Liver (tissue), 8 donors: ENCODE measurements at regions not wholly inside any gene's neighbourhood (a gene's known extent, or its start where the extent isn't known, plus 50 kb on each side); places are given as distances from the start of the nearest gene placed in this dataset.

Source experiments
- DNase-seq: peaks from one replicate; pipeline ENCODE4 v3.0.0-alpha.2; 2017; ENCODE audit warnings: low spot score
- H3K27ac ChIP-seq, 2 donors: one replicate each; pipeline ENCODE4 v1.7.0; 2013; ENCODE audit warnings: inconsistent platforms in 2 of 2, low read length in 2 of 2, control low read depth in 1 of 2, low read depth in 1 of 2, mild to moderate bottlenecking in 1 of 2
- H3K27me3 ChIP-seq, 4 donors: one replicate each; pipeline versions ENCODE4 v1.6.1 to v1.7.0; 2013; ENCODE audit warnings: low read length in 3 of 4, inconsistent platforms in 1 of 4, mild to moderate bottlenecking in 1 of 4, moderate library complexity in 1 of 4; ENCODE audit not compliant: control insufficient read depth in 4 of 4, insufficient read depth in 4 of 4
- H3K36me3 ChIP-seq, 4 donors: one replicate each; pipeline versions ENCODE4 v1.6.1 to v1.7.0; 2013; ENCODE audit warnings: low read length in 3 of 4, mild to moderate bottlenecking in 3 of 4, low read depth in 1 of 4, moderate library complexity in 1 of 4; ENCODE audit not compliant: control insufficient read depth in 4 of 4, insufficient read depth in 3 of 4
- H3K4me1 ChIP-seq, 4 donors: one replicate each; pipeline versions ENCODE4 v1.6.1 to v1.7.0; 2013; ENCODE audit warnings: low read length in 3 of 4, mild to moderate bottlenecking in 3 of 4, moderate library complexity in 1 of 4; ENCODE audit not compliant: control insufficient read depth in 4 of 4, insufficient read depth in 4 of 4
- H3K4me3 ChIP-seq, 3 donors: one replicate each; pipeline versions ENCODE4 v1.6.1 to v1.7.0; 2013; ENCODE audit warnings: low read length in 3 of 3, control low read depth in 1 of 3, low read depth in 1 of 3, mild to moderate bottlenecking in 1 of 3
- H3K9ac ChIP-seq, 2 donors: one replicate each; pipeline ENCODE4 v1.7.0; 2013; ENCODE audit warnings: low read length in 2 of 2, mild to moderate bottlenecking in 2 of 2, moderate library complexity in 2 of 2, control low read depth in 1 of 2, low read depth in 1 of 2
- H3K9me3 ChIP-seq, 4 donors: one replicate each; pipeline versions ENCODE4 v1.6.1 to v1.7.0; 2013; ENCODE audit warnings: low read length in 3 of 4; ENCODE audit not compliant: control insufficient read depth in 4 of 4
- EGR1 ChIP-seq, 2 donors: IDR thresholded peaks; 2 replicates each; pipeline ENCODE4 v1.6.1; 2016 to 2018; ENCODE audit warnings: antibody characterized with exemption in 2 of 2, low read depth in 2 of 2
- FOXA1 ChIP-seq: IDR thresholded peaks from 2 replicates; pipeline ENCODE4 v1.6.1; 2016; ENCODE audit warnings: antibody characterized with exemption
- GABPA ChIP-seq, 2 donors: IDR thresholded peaks in 1 of 2; conservative IDR thresholded peaks in 1 of 2; 2 replicates each; pipeline ENCODE4 v1.6.1; 2016; ENCODE audit warnings: antibody characterized with exemption in 2 of 2, mild to moderate bottlenecking in 1 of 2, moderate library complexity in 1 of 2
- HNF4A ChIP-seq, 2 donors: conservative IDR thresholded peaks; 2 replicates each; pipeline ENCODE4 v1.6.1; 2016; ENCODE audit warnings: antibody characterized with exemption in 2 of 2, mild to moderate bottlenecking in 2 of 2
- HNF4G ChIP-seq: IDR thresholded peaks from 2 replicates; pipeline ENCODE4 v1.6.1; 2016; ENCODE audit warnings: antibody characterized with exemption
- NR2F2 ChIP-seq: IDR thresholded peaks from 2 replicates; pipeline ENCODE4 v1.6.1; 2016; ENCODE audit warnings: antibody characterized with exemption
- RAD21 ChIP-seq, 2 donors: IDR thresholded peaks; 2 replicates each; pipeline ENCODE4 v1.6.1; 2016; ENCODE audit warnings: antibody characterized with exemption in 2 of 2, mild to moderate bottlenecking in 2 of 2
- RXRA ChIP-seq, 2 donors: IDR thresholded peaks; 2 replicates each; pipeline ENCODE4 v1.6.1; 2017 to 2018; ENCODE audit warnings: antibody characterized with exemption in 2 of 2, mild to moderate bottlenecking in 1 of 2
- SP1 ChIP-seq: IDR thresholded peaks from 2 replicates; pipeline ENCODE4 v1.6.1; 2018; ENCODE audit warnings: antibody characterized with exemption, mild to moderate bottlenecking
- TAF1 ChIP-seq: conservative IDR thresholded peaks from 2 replicates; pipeline ENCODE4 v1.6.1; 2016; ENCODE audit warnings: antibody characterized with exemption, mild to moderate bottlenecking
- WGBS: extraction: QIAGEN DNeasy Blood & Tissue Kit; methylation state at CpG from one replicate; pipeline ENCODE4 v1.1.7; 2013; 5-methylcytosine and 5-hydroxymethylcytosine counted together
- TF ChIP-seq, protein P1 (sequence below): IDR thresholded peaks from 2 replicates; pipeline ENCODE4 v1.6.1; 2016; ENCODE audit warnings: antibody characterized with exemption
- TF ChIP-seq, protein P2 (sequence below): IDR thresholded peaks from 2 replicates; pipeline ENCODE4 v1.6.1; 2016; ENCODE audit warnings: antibody characterized with exemption
- TF ChIP-seq, protein P3 (sequence below): IDR thresholded peaks from 2 replicates; pipeline ENCODE4 v1.6.1; 2016; ENCODE audit warnings: antibody characterized with exemption
- TF ChIP-seq, protein P4 (sequence below): IDR thresholded peaks from 2 replicates; pipeline ENCODE4 v1.6.1; 2016; ENCODE audit warnings: antibody characterized with exemption, mild to moderate bottlenecking
- TF ChIP-seq, protein P5 (sequence below): fragments of 150-350 bp; IDR thresholded peaks from 2 replicates; pipeline ENCODE4 v1.5.1; 2017; ENCODE audit warnings: improper control_type of control experiment, low read depth, low read length; ENCODE audit not compliant: missing input control
- donor health status: healthy.
- donor health status: healthy.
- donor health status: healthy.
- donor health status: healthy.
- donor health status: healthy.

DNA sequence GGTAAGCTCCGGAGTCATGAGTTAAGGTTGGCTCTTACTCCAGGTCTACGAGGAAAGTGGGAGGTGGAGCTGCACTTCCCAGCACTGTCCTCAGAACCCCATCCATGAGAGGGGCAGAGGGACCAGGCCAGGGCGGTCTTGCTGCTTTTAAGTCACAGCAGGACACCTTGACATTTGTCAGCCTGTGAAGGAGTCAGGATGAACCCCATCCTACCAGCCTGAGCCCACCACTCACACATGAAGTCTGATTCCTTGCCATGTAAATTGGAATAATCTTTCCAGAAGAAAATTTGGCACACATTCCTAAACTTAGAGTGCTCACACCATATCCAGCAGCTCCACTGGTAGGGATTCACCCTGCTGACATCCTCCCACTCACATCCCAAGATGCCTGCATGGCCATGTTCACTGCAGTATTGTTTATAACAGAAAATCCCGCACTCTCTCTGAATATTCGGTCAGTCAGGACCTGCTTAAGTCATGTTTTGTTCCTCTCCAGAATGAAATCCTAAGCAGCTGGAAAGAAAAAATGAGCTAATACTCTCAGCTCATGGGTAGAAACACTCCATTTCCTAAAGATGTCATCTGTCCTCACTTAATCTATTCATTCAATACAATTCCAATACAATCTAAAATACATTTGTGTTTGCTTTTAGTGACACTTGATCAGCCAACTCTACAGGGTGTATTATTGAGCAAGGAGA is 79.3 kb upstream of the COL5A1 start:
- Histone ChIP-seq H3K9ac (no peak overlapping the region), H3K4me1 (no peaks in the 10 kb centered on the region), H3K27ac (no peak overlapping the region), H3K9me3 (peaks cover 4 to 16% (median 9%) of the 10 kb centered on the region in 4 donors), H3K27me3 (no peaks in the 10 kb centered on the region), H3K36me3 (no peaks in the 10 kb centered on the region), H3K4me3 (no peak overlapping the region)
- 77% methylated on average over 5 of the region's 5 CpGs for WGBS
- TF ChIP-seq NR2F2, result no peak
- TF ChIP-seq, protein P1, sequence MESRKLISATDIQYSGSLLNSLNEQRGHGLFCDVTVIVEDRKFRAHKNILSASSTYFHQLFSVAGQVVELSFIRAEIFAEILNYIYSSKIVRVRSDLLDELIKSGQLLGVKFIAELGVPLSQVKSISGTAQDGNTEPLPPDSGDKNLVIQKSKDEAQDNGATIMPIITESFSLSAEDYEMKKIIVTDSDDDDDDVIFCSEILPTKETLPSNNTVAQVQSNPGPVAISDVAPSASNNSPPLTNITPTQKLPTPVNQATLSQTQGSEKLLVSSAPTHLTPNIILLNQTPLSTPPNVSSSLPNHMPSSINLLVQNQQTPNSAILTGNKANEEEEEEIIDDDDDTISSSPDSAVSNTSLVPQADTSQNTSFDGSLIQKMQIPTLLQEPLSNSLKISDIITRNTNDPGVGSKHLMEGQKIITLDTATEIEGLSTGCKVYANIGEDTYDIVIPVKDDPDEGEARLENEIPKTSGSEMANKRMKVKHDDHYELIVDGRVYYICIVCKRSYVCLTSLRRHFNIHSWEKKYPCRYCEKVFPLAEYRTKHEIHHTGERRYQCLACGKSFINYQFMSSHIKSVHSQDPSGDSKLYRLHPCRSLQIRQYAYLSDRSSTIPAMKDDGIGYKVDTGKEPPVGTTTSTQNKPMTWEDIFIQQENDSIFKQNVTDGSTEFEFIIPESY, result no peak
- TF ChIP-seq, protein P2, sequence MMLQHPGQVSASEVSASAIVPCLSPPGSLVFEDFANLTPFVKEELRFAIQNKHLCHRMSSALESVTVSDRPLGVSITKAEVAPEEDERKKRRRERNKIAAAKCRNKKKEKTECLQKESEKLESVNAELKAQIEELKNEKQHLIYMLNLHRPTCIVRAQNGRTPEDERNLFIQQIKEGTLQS, result no peak
- no peak for TF ChIP-seq FOXA1
- TF ChIP-seq RXRA (IDR thresholded peaks at IDR 0.05), result no peak
- TF ChIP-seq HNF4A (conservative IDR thresholded peaks at IDR 0.05), result no peak
- TF ChIP-seq, protein P3, sequence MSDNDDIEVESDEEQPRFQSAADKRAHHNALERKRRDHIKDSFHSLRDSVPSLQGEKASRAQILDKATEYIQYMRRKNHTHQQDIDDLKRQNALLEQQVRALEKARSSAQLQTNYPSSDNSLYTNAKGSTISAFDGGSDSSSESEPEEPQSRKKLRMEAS, result no peak
- no peak for TF ChIP-seq SP1
- DNase-seq, result no peak

DNA sequence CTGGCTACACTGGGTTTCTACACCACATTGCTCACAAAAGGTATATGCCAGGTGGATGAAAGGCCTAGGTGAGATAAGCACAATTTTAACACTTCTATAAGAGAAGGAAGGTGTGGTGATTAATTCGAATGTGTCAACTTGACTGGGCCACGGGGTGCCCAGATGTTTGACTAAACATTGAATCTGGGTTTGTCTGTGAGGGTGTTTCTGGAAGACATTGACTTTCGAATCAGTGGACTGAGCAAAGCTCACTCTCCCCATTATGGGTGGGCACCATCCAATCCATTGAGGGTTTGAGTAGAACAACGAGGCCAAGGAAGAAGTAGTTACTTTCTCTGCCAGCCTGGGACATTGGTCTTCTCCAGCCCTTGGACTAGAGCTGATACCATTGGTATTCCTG is 78.2 kb upstream of the COL5A1 start:
- no peaks in the 10 kb centered on the region for H3K36me3 ChIP-seq
- 79% methylated on average over 4 of the region's 4 CpGs for WGBS
- H3K27me3 ChIP-seq, result no peaks in the 10 kb centered on the region
- no peak overlapping the region for H3K9ac ChIP-seq
- no peak for DNase-seq
- peaks cover 4 to 16% (median 9%) of the 10 kb centered on the region in 4 donors for H3K9me3 ChIP-seq
- no peak overlapping the region for H3K27ac ChIP-seq
- TF ChIP-seq TAF1, result no peak
- no peak for TF ChIP-seq HNF4G
- no peak for TF ChIP-seq HNF4A (conservative IDR thresholded peaks at IDR 0.05)
- TF ChIP-seq, protein P2, result no peak
- TF ChIP-seq, protein P1, result no peak
- TF ChIP-seq GABPA (IDR thresholded peaks at IDR 0.05 in 1 of 2, conservative IDR thresholded peaks at IDR 0.05 in 1 of 2), result no peak
- TF ChIP-seq, protein P3, result no peak
- no peak for TF ChIP-seq RXRA (IDR thresholded peaks at IDR 0.05)
- no peak for TF ChIP-seq FOXA1
- TF ChIP-seq, protein P4, sequence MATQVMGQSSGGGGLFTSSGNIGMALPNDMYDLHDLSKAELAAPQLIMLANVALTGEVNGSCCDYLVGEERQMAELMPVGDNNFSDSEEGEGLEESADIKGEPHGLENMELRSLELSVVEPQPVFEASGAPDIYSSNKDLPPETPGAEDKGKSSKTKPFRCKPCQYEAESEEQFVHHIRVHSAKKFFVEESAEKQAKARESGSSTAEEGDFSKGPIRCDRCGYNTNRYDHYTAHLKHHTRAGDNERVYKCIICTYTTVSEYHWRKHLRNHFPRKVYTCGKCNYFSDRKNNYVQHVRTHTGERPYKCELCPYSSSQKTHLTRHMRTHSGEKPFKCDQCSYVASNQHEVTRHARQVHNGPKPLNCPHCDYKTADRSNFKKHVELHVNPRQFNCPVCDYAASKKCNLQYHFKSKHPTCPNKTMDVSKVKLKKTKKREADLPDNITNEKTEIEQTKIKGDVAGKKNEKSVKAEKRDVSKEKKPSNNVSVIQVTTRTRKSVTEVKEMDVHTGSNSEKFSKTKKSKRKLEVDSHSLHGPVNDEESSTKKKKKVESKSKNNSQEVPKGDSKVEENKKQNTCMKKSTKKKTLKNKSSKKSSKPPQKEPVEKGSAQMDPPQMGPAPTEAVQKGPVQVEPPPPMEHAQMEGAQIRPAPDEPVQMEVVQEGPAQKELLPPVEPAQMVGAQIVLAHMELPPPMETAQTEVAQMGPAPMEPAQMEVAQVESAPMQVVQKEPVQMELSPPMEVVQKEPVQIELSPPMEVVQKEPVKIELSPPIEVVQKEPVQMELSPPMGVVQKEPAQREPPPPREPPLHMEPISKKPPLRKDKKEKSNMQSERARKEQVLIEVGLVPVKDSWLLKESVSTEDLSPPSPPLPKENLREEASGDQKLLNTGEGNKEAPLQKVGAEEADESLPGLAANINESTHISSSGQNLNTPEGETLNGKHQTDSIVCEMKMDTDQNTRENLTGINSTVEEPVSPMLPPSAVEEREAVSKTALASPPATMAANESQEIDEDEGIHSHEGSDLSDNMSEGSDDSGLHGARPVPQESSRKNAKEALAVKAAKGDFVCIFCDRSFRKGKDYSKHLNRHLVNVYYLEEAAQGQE, result no peak
- no peak for TF ChIP-seq EGR1 (IDR thresholded peaks at IDR 0.05; ENCODE audit: low read depth in 2 of 2)
- TF ChIP-seq RAD21 (IDR thresholded peaks at IDR 0.05), result no peak
- no peak for TF ChIP-seq NR2F2
- TF ChIP-seq, protein P5, sequence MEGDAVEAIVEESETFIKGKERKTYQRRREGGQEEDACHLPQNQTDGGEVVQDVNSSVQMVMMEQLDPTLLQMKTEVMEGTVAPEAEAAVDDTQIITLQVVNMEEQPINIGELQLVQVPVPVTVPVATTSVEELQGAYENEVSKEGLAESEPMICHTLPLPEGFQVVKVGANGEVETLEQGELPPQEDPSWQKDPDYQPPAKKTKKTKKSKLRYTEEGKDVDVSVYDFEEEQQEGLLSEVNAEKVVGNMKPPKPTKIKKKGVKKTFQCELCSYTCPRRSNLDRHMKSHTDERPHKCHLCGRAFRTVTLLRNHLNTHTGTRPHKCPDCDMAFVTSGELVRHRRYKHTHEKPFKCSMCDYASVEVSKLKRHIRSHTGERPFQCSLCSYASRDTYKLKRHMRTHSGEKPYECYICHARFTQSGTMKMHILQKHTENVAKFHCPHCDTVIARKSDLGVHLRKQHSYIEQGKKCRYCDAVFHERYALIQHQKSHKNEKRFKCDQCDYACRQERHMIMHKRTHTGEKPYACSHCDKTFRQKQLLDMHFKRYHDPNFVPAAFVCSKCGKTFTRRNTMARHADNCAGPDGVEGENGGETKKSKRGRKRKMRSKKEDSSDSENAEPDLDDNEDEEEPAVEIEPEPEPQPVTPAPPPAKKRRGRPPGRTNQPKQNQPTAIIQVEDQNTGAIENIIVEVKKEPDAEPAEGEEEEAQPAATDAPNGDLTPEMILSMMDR, result no peak
- H3K4me1 ChIP-seq, result no peaks in the 10 kb centered on the region
- H3K4me3 ChIP-seq, result no peak overlapping the region
